ENCODE measurements at regions not wholly inside any gene's neighbourhood (a gene's known extent, or its start where the extent isn't known, plus 50 kb on each side); places are given as distances from the start of the nearest gene placed in this dataset.
"Not testable (repeated sequence)": the region's sequence is repeated elsewhere in the genome, so short reads cannot be mapped to it uniquely, and the experiment has no call there.

DNA sequence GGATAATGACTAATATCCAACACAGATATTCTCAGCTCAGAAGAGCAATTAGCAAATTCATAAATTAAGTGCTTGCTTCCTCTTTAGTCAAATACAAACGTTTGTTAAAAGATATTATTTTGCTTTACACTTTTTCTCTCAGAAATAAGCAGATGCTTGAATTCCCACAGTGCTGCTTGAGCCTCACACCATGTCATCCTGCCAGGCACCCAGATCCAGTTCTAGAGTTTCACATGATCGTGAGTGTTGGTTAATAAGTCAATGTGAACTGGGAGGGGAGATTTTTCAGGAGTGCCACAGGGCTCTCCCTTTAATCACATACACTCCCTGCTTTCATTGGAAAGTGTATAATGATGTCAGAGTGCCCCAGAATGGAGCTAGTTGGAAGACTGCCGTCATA lies 352.0 kb downstream of the OR4F29 start:
- not testable (repeated sequence) for DNase-seq

DNA sequence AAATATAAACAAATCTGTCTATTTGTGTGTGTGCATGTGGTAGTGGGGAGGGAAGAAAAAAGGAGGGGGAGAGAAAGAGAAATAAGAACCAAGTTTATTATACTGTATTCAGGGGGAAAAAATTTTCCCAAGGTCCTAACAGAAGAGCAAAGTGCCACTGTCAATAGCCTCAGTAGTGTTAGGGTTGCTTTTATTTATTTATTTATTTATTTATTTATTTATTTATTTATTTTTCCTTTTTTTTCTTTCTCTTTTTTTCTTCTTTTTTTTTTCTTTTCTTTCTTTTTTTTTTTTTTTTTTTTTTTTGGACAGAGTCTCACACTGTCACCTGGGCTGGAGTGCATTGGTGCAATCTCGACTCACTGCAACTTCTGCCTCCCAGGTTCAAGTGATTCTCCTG lies 352.7 kb downstream of the OR4F29 start:
- not testable (repeated sequence) for DNase-seq

DNA sequence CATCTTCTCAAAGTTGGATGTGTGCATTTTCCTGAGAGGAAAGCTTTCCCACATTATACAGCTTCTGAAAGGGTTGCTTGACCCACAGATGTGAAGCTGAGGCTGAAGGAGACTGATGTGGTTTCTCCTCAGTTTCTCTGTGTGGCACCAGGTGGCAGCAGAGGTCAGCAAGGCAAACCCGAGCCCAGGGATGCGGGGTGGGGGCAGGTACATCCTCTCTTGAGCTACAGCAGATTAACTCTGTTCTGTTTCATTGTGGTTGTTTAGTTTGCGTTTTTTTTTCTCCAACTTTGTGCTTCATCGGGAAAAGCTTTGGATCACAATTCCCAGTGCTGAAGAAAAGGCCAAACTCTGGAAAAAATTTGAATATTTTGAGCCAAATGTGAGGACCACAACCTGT lies 360.2 kb downstream of the OR4F29 start:
- not testable (repeated sequence) for DNase-seq

DNA sequence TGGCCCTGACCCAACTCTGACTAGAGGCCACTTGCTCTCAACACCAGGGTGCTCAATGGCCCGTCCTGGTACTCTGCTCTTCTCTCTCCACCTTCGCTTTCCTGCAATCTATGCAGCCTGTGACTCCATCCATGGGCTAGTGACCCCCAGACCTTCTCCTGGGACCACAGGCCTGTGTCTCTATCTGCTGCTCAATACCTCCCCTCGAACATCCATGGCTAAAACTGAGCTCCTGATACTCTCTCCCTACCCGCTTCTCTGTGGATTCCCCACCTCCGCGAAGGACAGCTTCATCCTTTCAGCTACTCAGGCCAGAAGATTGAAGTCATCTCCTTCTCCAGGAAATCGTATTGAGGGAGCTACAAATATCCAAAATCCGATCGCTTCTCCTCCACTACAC lies 363.4 kb downstream of the OR4F29 start:
- DNase-seq: not testable (repeated sequence)

DNA sequence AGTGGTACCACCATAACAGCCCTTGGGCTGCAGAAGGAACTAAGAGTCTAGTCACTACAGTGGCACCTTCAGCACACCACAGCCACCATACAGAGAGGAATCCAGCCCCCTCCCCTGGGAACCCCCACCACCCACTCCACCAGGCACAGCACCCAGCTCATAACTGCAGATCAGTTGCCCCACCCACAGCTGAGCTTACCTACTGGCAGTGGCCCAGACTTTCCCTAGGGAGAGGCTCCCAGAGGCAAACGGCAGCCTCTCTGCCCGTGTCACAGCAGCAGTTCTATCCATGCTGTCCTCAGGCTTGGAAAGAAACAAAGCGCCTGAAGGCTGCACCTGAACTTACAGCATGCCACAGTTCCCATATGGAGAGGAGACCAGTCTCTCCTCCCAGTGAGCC lies 372.3 kb downstream of the OR4F29 start:
- DNase-seq: not testable (repeated sequence)

DNA sequence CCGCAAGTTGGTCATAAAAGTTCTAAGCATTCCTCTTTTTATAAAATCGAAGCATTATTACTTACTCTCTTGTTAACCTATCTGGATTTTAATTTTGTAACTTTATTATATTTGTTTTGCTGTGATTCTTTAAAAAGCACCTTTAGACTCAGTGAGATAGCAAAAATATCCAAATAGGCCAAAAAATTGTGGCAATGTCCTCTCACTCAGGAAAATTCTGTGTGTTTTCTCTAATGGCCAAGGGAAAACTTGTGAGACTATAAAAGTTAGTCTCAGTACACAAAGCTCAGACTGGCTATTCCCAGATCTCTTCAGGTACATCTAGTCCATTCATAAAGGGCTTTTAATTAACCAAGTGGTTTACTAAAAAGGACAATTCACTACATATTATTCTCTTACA lies 386.4 kb downstream of the OR4F29 start, which contains the start of gene OR4F5:
TSS of gene OR4F5 (plus strand) at position 301 of the 400 bp plus-strand sequence.
- not testable (repeated sequence) for DNase-seq

DNA sequence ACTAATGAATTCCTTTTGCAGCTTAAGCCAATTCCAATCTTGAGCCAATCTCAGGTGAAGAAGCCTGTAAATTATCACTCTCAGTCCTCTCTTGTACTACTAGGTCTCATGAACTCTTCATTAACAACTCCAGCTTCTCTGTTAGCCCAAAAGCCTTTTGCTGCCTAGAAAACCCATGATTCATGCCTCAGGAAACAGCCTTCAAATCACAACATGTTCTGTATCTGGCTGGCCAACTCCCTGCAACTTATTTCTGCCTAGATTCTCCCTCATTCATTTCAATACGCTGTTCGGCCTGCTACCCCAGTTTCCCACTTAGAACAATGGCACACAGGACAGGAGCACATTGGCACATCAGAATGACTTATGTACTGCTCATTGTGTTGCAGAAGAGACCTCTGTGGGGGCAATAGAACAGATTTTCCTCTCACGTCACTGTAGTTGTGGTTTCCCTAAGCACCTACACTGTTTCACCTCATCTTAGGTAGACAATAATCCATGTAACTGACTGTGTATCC lies 395.4 kb downstream of the OR4F29 start:
- DNase-seq: not testable (repeated sequence)

DNA sequence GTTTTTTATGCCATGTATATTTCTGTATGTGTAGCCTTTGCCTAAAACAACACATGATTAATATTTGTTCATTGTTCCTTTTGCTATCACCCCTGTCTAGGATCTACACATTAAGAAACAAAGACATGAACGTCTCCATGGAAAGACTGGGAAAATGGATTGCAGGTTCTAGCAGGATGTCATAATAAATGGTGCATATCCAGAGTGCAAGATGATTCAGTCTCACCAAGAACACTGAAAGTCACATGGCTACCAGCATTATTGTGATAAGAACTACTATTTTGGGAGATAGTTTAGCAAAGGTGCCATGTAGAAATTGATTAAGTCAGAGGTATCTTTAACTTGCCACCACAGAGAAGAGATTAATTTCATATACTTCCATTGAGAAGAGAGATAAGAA lies 398.3 kb downstream of the OR4F29 start:
- not testable (repeated sequence) for DNase-seq

DNA sequence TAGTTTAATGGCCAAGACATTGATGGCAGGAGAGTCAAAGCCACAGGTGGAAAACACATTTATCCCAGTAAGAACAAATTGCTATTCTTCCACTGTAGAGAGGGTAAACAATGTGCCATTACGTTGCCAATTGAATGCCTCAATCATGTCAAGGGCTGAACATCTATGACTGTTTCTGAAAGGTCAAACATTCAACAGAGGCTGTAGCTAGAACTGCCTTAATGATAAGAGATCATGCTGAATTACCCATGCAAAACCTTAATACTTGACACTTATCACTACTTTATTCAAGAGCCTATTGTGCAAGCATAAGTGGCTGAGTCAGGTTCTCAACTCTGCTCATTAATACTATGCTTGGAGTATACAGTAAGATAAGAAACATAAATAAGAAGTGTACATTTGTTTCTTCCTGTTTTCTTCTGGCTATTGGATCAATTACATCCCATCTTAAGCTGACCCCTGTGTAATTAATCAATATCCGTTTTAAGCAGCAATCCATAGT lies 409.5 kb downstream of the OR4F29 start:
- DNase-seq: not testable (repeated sequence)

DNA sequence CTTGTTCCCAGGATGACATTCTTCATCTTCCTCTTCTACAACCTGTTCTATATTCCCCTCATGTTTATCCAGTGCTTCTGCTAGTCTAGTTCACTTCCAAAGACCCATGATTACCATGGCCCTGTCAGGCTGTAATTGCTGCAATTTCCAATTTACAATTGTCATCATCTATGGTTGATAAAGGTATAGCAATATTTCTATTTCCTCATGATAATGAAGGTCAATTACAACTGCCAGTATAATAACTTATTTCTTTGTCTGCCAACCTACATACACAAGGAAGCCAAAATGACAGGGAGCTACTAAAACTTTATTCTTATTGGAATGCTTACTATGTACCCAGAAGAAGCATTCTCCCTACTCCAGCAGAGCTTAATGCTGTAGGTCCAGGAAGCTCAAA lies 410.3 kb downstream of the OR4F29 start:
- DNase-seq: not testable (repeated sequence)

DNA sequence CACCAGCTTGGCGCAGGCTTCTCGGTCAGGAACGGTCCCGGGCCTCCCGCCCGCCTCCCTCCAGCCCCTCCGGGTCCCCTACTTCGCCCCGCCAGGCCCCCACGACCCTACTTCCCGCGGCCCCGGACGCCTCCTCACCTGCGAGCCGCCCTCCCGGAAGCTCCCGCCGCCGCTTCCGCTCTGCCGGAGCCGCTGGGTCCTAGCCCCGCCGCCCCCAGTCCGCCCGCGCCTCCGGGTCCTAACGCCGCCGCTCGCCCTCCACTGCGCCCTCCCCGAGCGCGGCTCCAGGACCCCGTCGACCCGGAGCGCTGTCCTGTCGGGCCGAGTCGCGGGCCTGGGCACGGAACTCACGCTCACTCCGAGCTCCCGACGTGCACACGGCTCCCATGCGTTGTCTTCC lies 422.3 kb downstream of the OR4F29 start:
- not testable (repeated sequence) for DNase-seq

DNA sequence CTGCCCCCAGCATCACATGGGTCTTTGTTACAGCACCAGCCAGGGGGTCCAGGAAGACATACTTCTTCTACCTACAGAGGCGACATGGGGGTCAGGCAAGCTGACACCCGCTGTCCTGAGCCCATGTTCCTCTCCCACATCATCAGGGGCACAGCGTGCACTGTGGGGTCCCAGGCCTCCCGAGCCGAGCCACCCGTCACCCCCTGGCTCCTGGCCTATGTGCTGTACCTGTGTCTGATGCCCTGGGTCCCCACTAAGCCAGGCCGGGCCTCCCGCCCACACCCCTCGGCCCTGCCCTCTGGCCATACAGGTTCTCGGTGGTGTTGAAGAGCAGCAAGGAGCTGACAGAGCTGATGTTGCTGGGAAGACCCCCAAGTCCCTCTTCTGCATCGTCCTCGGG lies 434.2 kb downstream of the OR4F29 start:
- not testable (repeated sequence) for DNase-seq

DNA sequence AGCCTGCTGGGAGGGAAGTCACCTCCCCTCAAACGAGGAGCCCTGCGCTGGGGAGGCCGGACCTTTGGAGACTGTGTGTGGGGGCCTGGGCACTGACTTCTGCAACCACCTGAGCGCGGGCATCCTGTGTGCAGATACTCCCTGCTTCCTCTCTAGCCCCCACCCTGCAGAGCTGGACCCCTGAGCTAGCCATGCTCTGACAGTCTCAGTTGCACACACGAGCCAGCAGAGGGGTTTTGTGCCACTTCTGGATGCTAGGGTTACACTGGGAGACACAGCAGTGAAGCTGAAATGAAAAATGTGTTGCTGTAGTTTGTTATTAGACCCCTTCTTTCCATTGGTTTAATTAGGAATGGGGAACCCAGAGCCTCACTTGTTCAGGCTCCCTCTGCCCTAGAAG lies 435.5 kb downstream of the OR4F29 start:
- DNase-seq: not testable (repeated sequence)

DNA sequence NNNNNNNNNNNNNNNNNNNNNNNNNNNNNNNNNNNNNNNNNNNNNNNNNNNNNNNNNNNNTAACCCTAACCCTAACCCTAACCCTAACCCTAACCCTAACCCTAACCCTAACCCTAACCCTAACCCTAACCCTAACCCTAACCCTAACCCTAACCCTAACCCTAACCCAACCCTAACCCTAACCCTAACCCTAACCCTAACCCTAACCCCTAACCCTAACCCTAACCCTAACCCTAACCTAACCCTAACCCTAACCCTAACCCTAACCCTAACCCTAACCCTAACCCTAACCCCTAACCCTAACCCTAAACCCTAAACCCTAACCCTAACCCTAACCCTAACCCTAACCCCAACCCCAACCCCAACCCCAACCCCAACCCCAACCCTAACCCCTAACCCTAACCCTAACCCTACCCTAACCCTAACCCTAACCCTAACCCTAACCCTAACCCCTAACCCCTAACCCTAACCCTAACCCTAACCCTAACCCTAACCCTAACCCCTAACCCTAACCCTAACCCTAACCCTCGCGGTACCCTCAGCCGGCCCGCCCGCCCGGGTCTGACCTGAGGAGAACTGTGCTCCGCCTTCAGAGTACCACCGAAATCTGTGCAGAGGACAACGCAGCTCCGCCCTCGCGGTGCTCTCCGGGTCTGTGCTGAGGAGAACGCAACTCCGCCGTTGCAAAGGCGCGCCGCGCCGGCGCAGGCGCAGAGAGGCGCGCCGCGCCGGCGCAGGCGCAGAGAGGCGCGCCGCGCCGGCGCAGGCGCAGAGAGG lies 441.3 kb downstream of the OR4F29 start:
- not testable (repeated sequence) for DNase-seq
